ENCODE measurements at regions not wholly inside any gene's neighbourhood (a gene's known extent, or its start where the extent isn't known, plus 50 kb on each side); places are given as distances from the start of the nearest gene placed in this dataset.

DNA sequence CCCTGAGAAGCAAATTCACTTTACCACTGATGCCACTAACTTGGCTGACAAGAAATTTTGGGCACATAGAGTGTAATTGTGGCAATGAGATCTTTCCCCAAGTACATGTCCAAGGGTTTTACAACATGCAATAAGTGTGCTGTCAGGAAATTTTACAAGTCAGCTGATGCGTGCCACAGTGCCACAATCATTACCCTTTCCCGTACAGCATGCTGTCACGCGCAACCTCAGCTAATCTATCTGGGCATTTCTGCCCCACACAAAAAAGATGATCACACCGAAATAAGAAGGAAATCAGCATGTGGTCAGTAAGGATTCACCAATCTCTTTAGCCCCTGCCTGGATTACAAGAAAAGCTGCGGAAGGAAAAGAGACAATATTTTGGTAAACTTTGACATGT is 163.6 kb upstream of the PREP start:
- no peaks in the 10 kb centered on the region for H3K27me3 ChIP-seq (ENCODE audit: insufficient read depth, low read length)
- no peak overlapping the region for H3K27ac ChIP-seq (ENCODE audit: low read depth, low read length)
- no peaks in the 10 kb centered on the region for H3K36me3 ChIP-seq (ENCODE audit: insufficient read depth, low read length)
- no peaks in the 10 kb centered on the region for H3K9me3 ChIP-seq (ENCODE audit: insufficient read depth, low read depth, low read length)
- no peaks in the 10 kb centered on the region; the same call in 1 of the 2 replicates for H3K4me1 ChIP-seq (ENCODE audit: insufficient read depth, low read length)
- no peak overlapping the region for H3K4me3 ChIP-seq (ENCODE audit: low read length)
- 96% methylated on average over 6 of the region's 6 CpGs for WGBS
- no peak overlapping the region for H3K9ac ChIP-seq (ENCODE audit: low read depth, low read length)

DNA sequence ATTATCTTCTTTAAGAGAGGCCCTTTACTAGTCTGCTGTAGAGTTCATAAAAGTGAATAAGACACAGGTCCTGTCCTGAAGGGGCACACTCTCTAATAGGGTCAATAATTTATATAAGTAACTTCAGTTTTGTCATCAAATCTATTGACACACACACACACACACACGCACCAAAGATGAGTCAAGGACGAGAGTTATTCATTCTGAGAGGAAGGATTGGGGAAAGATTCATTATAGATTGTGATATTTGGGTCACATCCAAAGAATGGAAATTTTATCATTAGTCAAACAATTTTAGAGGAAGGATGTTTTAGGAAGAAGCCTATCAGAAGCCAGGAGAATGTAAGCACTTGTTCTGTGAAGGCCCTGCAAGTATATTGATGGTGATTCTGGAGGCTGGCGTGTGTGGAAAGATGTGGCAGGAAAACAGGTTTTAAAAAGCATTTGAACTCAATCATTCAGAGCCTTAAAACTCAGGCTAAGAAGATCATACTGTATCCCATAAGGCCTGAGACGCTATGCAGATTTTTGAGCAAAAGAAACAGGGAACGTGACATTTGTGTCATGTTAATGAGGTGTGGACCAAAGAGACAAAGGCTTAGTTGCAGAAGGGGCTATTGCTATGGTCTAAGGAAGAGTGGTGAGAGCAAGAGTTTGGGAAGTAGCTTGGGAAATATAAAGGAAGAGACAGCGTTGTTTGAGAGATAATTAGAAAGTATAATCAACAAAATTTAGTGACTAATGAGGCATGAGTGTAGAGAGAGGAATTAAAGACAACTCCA is 161.4 kb upstream of the PREP start:
- no peak overlapping the region for H3K27ac ChIP-seq (ENCODE audit: low read depth, low read length)
- H3K4me3 ChIP-seq (ENCODE audit: low read length) = no peak overlapping the region
- H3K27me3 ChIP-seq (ENCODE audit: insufficient read depth, low read length) = no peaks in the 10 kb centered on the region
- no peaks in the 10 kb centered on the region; the same call in 1 of the 2 replicates for H3K4me1 ChIP-seq (ENCODE audit: insufficient read depth, low read length)
- H3K36me3 ChIP-seq (ENCODE audit: insufficient read depth, low read length) = no peaks in the 10 kb centered on the region
- no peaks in the 10 kb centered on the region for H3K9me3 ChIP-seq (ENCODE audit: insufficient read depth, low read depth, low read length)
- H3K9ac ChIP-seq (ENCODE audit: low read depth, low read length) = no peak overlapping the region
- 68% methylated on average over 5 of the region's 6 CpGs for WGBS

- Histone ChIP-seq H3K4me3 (ENCODE audit: low read length) (no peak overlapping the region), H3K4me1 (ENCODE audit: insufficient read depth, low read length) (no peaks in the 10 kb centered on the region; the same call in 1 of the 2 replicates), H3K9me3 (ENCODE audit: insufficient read depth, low read depth, low read length) (no peaks in the 10 kb centered on the region), H3K27ac (ENCODE audit: low read depth, low read length) (no peak overlapping the region), H3K36me3 (ENCODE audit: insufficient read depth, low read length) (no peaks in the 10 kb centered on the region), H3K27me3 (ENCODE audit: insufficient read depth, low read length) (no peaks in the 10 kb centered on the region), H3K9ac (ENCODE audit: low read depth, low read length) (no peak overlapping the region)
- 78% methylated on average over 1 of the region's 1 CpG for WGBS
Observed at GRCh38 chr6:105562027-105562426, 159.1 kb upstream of the PREP start.

GRCh38 chr6:105561486-105561885 is 158.6 kb upstream of the PREP start:
- no peaks in the 10 kb centered on the region for H3K9me3 ChIP-seq (ENCODE audit: insufficient read depth, low read depth, low read length)
- no peak overlapping the region for H3K9ac ChIP-seq (ENCODE audit: low read depth, low read length)
- H3K4me3 ChIP-seq (ENCODE audit: low read length) = no peak overlapping the region
- H3K27ac ChIP-seq (ENCODE audit: low read depth, low read length) = no peak overlapping the region
- no peaks in the 10 kb centered on the region for H3K36me3 ChIP-seq (ENCODE audit: insufficient read depth, low read length)
- no peaks in the 10 kb centered on the region; the same call in 1 of the 2 replicates for H3K4me1 ChIP-seq (ENCODE audit: insufficient read depth, low read length)
- H3K27me3 ChIP-seq (ENCODE audit: insufficient read depth, low read length) = no peaks in the 10 kb centered on the region

- 96% methylated on average over 2 of the region's 2 CpGs for WGBS
- H3K4me3 ChIP-seq (ENCODE audit: low read length) = no peak overlapping the region
- no peak overlapping the region for H3K27ac ChIP-seq (ENCODE audit: low read depth, low read length)
- no peaks in the 10 kb centered on the region for H3K9me3 ChIP-seq (ENCODE audit: insufficient read depth, low read depth, low read length)
- no peaks in the 10 kb centered on the region for H3K27me3 ChIP-seq (ENCODE audit: insufficient read depth, low read length)
- H3K36me3 ChIP-seq (ENCODE audit: insufficient read depth, low read length) = no peaks in the 10 kb centered on the region
- H3K4me1 ChIP-seq (ENCODE audit: insufficient read depth, low read length) = no peaks in the 10 kb centered on the region; the same call in 1 of the 2 replicates
- no peak overlapping the region for H3K9ac ChIP-seq (ENCODE audit: low read depth, low read length)
Observed at GRCh38 chr6:105560611-105561066, 157.8 kb upstream of the PREP start.

- Histone ChIP-seq H3K36me3 (ENCODE audit: insufficient read depth, low read length) (no peaks in the 10 kb centered on the region), H3K4me3 (ENCODE audit: low read length) (no peak overlapping the region), H3K4me1 (ENCODE audit: insufficient read depth, low read length) (no peaks in the 10 kb centered on the region), H3K27me3 (ENCODE audit: insufficient read depth, low read length) (no peaks in the 10 kb centered on the region), H3K27ac (ENCODE audit: low read depth, low read length) (no peak overlapping the region), H3K9me3 (ENCODE audit: insufficient read depth, low read depth, low read length) (no peaks in the 10 kb centered on the region), H3K9ac (ENCODE audit: low read depth, low read length) (no peak overlapping the region)
- 95% methylated on average over 4 of the region's 4 CpGs for WGBS
Observed at GRCh38 chr6:105557291-105557690, 154.4 kb upstream of the PREP start.

DNA sequence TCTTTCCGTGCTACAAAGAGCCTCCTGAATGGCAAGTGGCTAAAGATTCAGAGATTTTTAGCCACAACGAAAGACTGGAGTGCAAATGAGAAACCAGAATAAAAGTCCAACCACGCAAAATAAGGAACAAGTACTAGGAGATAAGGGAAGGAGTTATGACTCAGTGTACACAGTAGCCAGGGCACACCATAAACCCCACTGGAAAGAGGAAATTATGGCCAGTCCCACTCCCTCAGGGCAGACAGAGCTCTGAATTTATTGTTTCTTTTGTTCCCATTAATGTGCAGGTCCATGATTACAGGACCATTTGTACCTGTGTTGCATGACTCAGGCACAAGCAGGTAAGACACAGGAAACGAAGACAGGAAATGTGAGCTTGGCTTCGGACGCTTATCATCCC is 150.3 kb upstream of the PREP start:
- no peak overlapping the region for H3K4me3 ChIP-seq (ENCODE audit: low read length)
- no peaks in the 10 kb centered on the region for H3K9me3 ChIP-seq (ENCODE audit: insufficient read depth, low read depth, low read length)
- no peaks in the 10 kb centered on the region for H3K27me3 ChIP-seq (ENCODE audit: insufficient read depth, low read length)
- 95% methylated on average over 6 of the region's 6 CpGs for WGBS
- no peaks in the 10 kb centered on the region for H3K36me3 ChIP-seq (ENCODE audit: insufficient read depth, low read length)
- H3K9ac ChIP-seq (ENCODE audit: low read depth, low read length) = no peak overlapping the region
- H3K27ac ChIP-seq (ENCODE audit: low read depth, low read length) = no peak overlapping the region
- H3K4me1 ChIP-seq (ENCODE audit: insufficient read depth, low read length) = no peaks in the 10 kb centered on the region

- Histone ChIP-seq H3K9ac (ENCODE audit: low read depth, low read length) (no peak overlapping the region), H3K36me3 (ENCODE audit: insufficient read depth, low read length) (no peaks in the 10 kb centered on the region), H3K4me1 (ENCODE audit: insufficient read depth, low read length) (no peaks in the 10 kb centered on the region), H3K27me3 (ENCODE audit: insufficient read depth, low read length) (no peaks in the 10 kb centered on the region), H3K27ac (ENCODE audit: low read depth, low read length) (no peak overlapping the region), H3K9me3 (ENCODE audit: insufficient read depth, low read depth, low read length) (no peaks in the 10 kb centered on the region), H3K4me3 (ENCODE audit: low read length) (no peak overlapping the region)
- WGBS = 95% methylated on average over 5 of the region's 5 CpGs
Observed at GRCh38 chr6:105550955-105551620, 148.2 kb upstream of the PREP start.

DNA sequence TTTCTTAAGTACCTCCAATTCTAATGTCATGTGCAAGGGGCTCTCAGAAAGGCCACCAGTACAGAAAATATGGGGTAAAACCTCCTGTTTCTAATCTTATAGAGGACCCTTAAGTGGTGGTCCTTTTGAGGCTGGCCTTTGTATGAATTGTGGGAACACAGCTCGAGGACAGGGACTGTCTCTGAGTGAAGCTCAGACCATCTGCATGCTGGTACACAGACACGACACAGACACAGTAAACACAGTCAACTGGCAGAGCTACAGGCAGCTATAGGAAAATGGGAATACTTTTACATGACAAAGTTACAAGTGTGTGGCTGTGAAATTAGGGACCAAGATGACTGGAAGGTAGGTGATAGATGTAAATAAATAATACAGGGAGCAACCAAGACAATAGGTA is 143.9 kb upstream of the PREP start:
- Histone ChIP-seq H3K27ac (ENCODE audit: low read depth, low read length) (no peak overlapping the region), H3K9me3 (ENCODE audit: insufficient read depth, low read depth, low read length) (no peaks in the 10 kb centered on the region), H3K9ac (ENCODE audit: low read depth, low read length) (no peak overlapping the region), H3K27me3 (ENCODE audit: insufficient read depth, low read length) (no peaks in the 10 kb centered on the region), H3K36me3 (ENCODE audit: insufficient read depth, low read length) (no peaks in the 10 kb centered on the region), H3K4me3 (ENCODE audit: low read length) (no peak overlapping the region), H3K4me1 (ENCODE audit: insufficient read depth, low read length) (no peaks in the 10 kb centered on the region)
- WGBS = 84% methylated on average over 2 of the region's 2 CpGs

DNA sequence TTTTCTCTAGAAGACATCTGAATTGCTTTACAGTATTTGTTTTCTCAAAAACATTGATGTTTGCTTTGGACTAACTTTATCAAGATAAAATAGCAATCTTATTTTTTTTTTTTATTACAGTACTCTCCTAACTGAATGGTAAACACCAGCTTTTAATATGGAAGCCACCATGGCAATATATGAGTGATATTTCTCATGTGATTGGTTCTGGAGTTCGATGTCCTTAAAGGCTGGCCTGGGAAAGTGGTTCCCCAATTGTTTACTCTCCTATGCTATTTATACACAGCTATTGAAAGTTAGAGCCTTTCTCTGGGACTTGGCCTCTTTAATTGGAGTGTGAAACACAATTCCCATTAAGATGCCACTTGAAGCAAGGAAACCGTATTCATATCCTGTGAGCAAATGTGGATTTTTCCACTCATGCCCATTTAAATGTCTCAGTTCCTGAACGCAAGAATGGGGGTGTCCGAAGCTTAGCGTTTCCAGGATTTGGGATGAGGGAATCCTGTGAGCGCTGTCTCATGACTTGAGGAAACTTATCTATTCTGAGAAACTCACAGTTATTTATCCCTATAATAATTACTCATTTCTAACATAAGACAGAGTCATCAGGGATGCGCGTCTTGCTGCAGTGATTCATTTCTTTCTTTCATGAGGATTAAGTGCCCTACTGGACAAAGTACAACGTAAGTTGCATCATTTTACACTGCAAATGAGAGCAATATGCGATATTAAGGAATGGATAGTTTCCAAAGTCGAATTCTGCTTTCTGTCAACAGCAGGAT is 143.3 kb upstream of the PREP start:
- no peaks in the 10 kb centered on the region for H3K4me1 ChIP-seq (ENCODE audit: insufficient read depth, low read length)
- H3K9me3 ChIP-seq (ENCODE audit: insufficient read depth, low read depth, low read length) = no peaks in the 10 kb centered on the region
- no peaks in the 10 kb centered on the region for H3K27me3 ChIP-seq (ENCODE audit: insufficient read depth, low read length)
- H3K36me3 ChIP-seq (ENCODE audit: insufficient read depth, low read length) = no peaks in the 10 kb centered on the region
- 94% methylated on average over 10 of the region's 11 CpGs for WGBS
- no peak overlapping the region for H3K9ac ChIP-seq (ENCODE audit: low read depth, low read length)
- H3K27ac ChIP-seq (ENCODE audit: low read depth, low read length) = no peak overlapping the region
- no peak overlapping the region for H3K4me3 ChIP-seq (ENCODE audit: low read length)

Measured in HUES64 (cell line).